ENCODE measurements at regions not wholly inside any gene's neighbourhood (a gene's known extent, or its start where the extent isn't known, plus 50 kb on each side); places are given as distances from the start of the nearest gene placed in this dataset.

DNA sequence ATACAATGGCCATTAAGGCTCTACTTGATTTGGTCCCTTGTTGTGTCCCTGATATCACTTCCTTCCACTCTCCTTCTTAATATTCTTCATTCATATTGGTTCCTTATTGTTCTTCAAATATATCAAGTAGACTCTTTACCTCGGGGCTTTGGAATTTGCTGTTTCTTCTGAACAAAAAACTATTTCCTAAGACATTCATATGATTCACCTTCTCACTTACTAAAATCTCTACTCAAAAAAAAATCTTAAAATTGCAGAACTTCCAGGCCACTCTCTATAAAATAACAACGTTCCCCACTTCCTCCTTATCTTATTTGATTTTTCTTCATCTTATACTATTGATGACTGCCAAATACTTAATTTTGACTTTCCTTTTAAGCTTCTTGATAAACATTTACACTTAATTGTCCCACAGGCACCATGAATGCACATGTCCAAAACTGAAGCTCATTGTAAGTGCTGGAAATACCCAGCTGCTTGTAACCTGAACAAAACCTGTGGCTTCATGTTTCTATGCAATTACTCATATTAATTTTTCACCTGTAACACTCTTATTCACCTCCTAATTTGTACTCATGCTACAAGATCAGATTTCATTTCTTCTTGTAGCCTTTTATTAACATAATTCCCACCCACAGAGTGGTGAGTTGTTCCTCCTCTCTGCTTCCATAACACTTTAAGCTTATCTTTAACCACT, 58.4 kb upstream of the NUDT12 start:
- DNase-seq, result no peak

DNA sequence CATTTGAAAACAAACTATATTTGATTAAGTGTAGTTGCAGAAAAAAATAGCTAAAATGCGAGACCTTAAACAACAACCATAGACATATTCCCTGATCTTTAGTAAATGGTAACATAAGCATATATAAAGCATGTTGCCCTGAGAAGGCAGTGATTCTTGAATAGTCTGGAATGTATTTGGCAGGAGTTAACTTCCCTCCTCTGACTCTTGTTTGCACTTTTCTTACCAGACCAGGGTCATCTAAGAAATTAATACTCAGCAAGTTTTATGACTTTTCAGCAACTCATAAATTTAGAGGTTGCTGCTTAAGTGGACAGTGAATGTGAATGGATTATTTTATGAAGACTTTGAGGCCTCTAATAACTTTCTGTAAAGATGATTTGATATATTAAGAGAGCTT, 55.3 kb upstream of the NUDT12 start:
- no peak for DNase-seq

DNA sequence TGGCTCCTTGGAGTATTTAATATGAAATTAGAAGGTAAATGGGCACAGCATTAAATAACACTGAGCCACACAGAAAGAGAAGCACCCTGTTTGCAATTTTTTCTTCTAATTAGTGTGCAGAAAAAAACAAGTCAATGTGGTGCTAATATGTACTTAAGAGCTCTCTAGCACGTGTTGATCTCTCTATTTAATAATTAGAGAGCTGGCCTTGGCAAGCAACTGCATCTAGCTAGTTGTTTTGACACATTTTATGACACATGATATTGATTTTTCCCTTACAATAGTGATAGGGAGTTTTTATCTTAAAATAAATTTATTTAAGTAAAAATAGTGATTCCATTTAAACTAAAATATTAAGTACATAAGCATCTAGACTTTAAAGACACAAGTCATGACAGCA, 54.5 kb upstream of the NUDT12 start:
- no peak for DNase-seq

DNA sequence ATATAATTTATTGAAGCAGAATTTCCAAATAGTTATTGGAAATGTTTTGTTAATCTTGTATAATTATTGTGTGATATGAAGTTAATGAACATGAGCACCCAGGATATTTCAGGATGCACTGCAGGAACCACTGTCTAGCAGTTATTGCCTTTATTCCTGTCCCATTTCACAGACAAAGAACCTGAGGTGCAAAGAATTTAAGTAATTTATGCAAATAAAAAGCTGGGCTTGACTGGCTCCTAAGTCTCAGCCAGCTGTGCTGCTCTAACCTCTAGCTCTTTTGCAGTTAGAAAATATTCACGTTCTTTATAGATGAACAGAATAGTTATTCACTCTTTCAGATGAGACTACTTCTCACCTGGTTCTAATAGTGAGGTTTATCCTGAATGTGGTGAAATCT, 50.0 kb upstream of the NUDT12 start:
- DNase-seq, result no peak
